Esophagus squamous epithelium (tissue), 4 donors: ENCODE measurements at regions not wholly inside any gene's neighbourhood (a gene's known extent, or its start where the extent isn't known, plus 50 kb on each side); places are given as distances from the start of the nearest gene placed in this dataset.

ENCODE experiments used
- POLR2A ChIP-seq, 4 donors: fragments of 450-650 bp; IDR thresholded peaks; one replicate each; pipeline ENCODE4 v1.6.1; 2017; ENCODE audit warnings: antibody characterized with exemption in 4 of 4, mild to moderate bottlenecking in 4 of 4, moderate library complexity in 3 of 4
- TF ChIP-seq, protein P1 (sequence below), 6 experiments: fragments of 450-650 bp in 4 of 6; fragments of 200-600 bp in 2 of 6; sonication (generic) in 2 of 6; IDR thresholded peaks; one replicate each; pipeline ENCODE4 v1.5.1; 2016 to 2019; ENCODE audit warnings: antibody characterized with exemption in 6 of 6, mild to moderate bottlenecking in 4 of 6, moderate library complexity in 4 of 6

- TF ChIP-seq, protein P1, sequence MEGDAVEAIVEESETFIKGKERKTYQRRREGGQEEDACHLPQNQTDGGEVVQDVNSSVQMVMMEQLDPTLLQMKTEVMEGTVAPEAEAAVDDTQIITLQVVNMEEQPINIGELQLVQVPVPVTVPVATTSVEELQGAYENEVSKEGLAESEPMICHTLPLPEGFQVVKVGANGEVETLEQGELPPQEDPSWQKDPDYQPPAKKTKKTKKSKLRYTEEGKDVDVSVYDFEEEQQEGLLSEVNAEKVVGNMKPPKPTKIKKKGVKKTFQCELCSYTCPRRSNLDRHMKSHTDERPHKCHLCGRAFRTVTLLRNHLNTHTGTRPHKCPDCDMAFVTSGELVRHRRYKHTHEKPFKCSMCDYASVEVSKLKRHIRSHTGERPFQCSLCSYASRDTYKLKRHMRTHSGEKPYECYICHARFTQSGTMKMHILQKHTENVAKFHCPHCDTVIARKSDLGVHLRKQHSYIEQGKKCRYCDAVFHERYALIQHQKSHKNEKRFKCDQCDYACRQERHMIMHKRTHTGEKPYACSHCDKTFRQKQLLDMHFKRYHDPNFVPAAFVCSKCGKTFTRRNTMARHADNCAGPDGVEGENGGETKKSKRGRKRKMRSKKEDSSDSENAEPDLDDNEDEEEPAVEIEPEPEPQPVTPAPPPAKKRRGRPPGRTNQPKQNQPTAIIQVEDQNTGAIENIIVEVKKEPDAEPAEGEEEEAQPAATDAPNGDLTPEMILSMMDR (IDR thresholded peaks at IDR 0.05): no peak
- TF ChIP-seq POLR2A (IDR thresholded peaks at IDR 0.05): no peak
Observed at GRCh38 chr2:144040834-144041233, 479.1 kb downstream of the ZEB2 start.
